ENCODE measurements at regions not wholly inside any gene's neighbourhood (a gene's known extent, or its start where the extent isn't known, plus 50 kb on each side); places are given as distances from the start of the nearest gene placed in this dataset.

- Histone ChIP-seq H3K36me3 (no peaks in the 10 kb centered on the region), H3K4me3 (no peak overlapping the region), H3K27me3 (no peaks in the 10 kb centered on the region), H3K4me1 (no peaks in the 10 kb centered on the region), H3K9me3 (no peaks in the 10 kb centered on the region), H3K27ac (no peak overlapping the region)
- DNase-seq, result no peak
- intact Hi-C loops (cut with DNase I; ENCODE audit: low total_unique reads), result no loop called here
- TF ChIP-seq POLR2A (IDR thresholded peaks at IDR 0.05), result no peak
- no peak for TF ChIP-seq CTCF (IDR thresholded peaks at IDR 0.05)
Observed at GRCh38 chr2:238574490-238575271, 148.0 kb downstream of the ASB1 start.

GRCh38 chr2:238576674-238577073 is 149.9 kb downstream of the ASB1 start:
- intact Hi-C loops (cut with DNase I; ENCODE audit: low total_unique reads), result no loop called here
- no peak overlapping the region for H3K4me3 ChIP-seq
- no peaks in the 10 kb centered on the region for H3K4me1 ChIP-seq
- H3K36me3 ChIP-seq, result no peaks in the 10 kb centered on the region
- H3K27ac ChIP-seq, result no peak overlapping the region
- no peak for DNase-seq
- no peaks in the 10 kb centered on the region for H3K9me3 ChIP-seq
- H3K27me3 ChIP-seq, result no peaks in the 10 kb centered on the region
- TF ChIP-seq CTCF (IDR thresholded peaks at IDR 0.05) (no peak), POLR2A (IDR thresholded peaks at IDR 0.05) (no peak)

GRCh38 chr2:238578256-238578655 is 151.5 kb downstream of the ASB1 start:
- TF ChIP-seq POLR2A (IDR thresholded peaks at IDR 0.05) (no peak), CTCF (IDR thresholded peaks at IDR 0.05) (no peak)
- H3K27me3 ChIP-seq, result no peaks in the 10 kb centered on the region
- no peaks in the 10 kb centered on the region for H3K4me1 ChIP-seq
- intact Hi-C loops (cut with DNase I; ENCODE audit: low total_unique reads), result no loop called here
- H3K9me3 ChIP-seq, result no peaks in the 10 kb centered on the region
- H3K27ac ChIP-seq, result no peak overlapping the region
- H3K4me3 ChIP-seq, result no peak overlapping the region
- no peak for DNase-seq
- H3K36me3 ChIP-seq, result no peaks in the 10 kb centered on the region

GRCh38 chr2:238580486-238580885 is 153.8 kb downstream of the ASB1 start:
- Histone ChIP-seq H3K9me3 (no peaks in the 10 kb centered on the region), H3K27me3 (no peaks in the 10 kb centered on the region), H3K4me3 (no peak overlapping the region), H3K27ac (no peak overlapping the region), H3K36me3 (no peaks in the 10 kb centered on the region), H3K4me1 (no peaks in the 10 kb centered on the region)
- no peak for TF ChIP-seq POLR2A (IDR thresholded peaks at IDR 0.05)
- no peak for TF ChIP-seq CTCF (IDR thresholded peaks at IDR 0.05)
- no peak for DNase-seq
- intact Hi-C loops (cut with DNase I; ENCODE audit: low total_unique reads), result no loop called here

GRCh38 chr2:238581126-238581525 is 154.4 kb downstream of the ASB1 start:
- TF ChIP-seq POLR2A (IDR thresholded peaks at IDR 0.05) (no peak), CTCF (IDR thresholded peaks at IDR 0.05) (no peak)
- Histone ChIP-seq H3K4me3 (no peak overlapping the region), H3K4me1 (no peaks in the 10 kb centered on the region), H3K27ac (no peak overlapping the region), H3K36me3 (no peaks in the 10 kb centered on the region), H3K9me3 (no peaks in the 10 kb centered on the region), H3K27me3 (no peaks in the 10 kb centered on the region)
- intact Hi-C loops (cut with DNase I; ENCODE audit: low total_unique reads), result no loop called here
- DNase-seq, result no peak

All from uterus (tissue), 3 donors.